ENCODE measurements at regions not wholly inside any gene's neighbourhood (a gene's known extent, or its start where the extent isn't known, plus 50 kb on each side); places are given as distances from the start of the nearest gene placed in this dataset.

Small RNA genes lying in the stretch of these regions (small RNA-seq; reads per million reads assigned to genes)
- gene MIR4771-1: 0 reads per million in 3 donors
